ENCODE measurements at regions not wholly inside any gene's neighbourhood (a gene's known extent, or its start where the extent isn't known, plus 50 kb on each side); places are given as distances from the start of the nearest gene placed in this dataset.

- TF ChIP-seq EZH2 (IDR thresholded peaks at IDR 0.05; ENCODE audit: insufficient read depth, poor library complexity, severe bottlenecking) (no peak), EZH2phosphoT487 (IDR thresholded peaks at IDR 0.05; ENCODE audit: insufficient read depth, low read depth) (no peak)
Measured at GRCh38 chr15:96606617-96607016, 276.1 kb downstream of the NR2F2 start.

Measured in GM23248 (cell line).